Colonic mucosa (tissue), 4 donors: ENCODE measurements at regions not wholly inside any gene's neighbourhood (a gene's known extent, or its start where the extent isn't known, plus 50 kb on each side); places are given as distances from the start of the nearest gene placed in this dataset.

Experiments used
- DNase-seq: peaks from one replicate; pipeline ENCODE4 v3.0.0-alpha.2; 2020
- H3K27ac ChIP-seq: fragments of 200-600 bp; one replicate; pipeline ENCODE4 v1.8.0; 2021
- H3K27me3 ChIP-seq: fragments of 200-600 bp; one replicate; pipeline ENCODE4 v1.8.0; 2021
- H3K36me3 ChIP-seq: fragments of 200-600 bp; one replicate; pipeline ENCODE4 v1.8.0; 2021
- H3K4me1 ChIP-seq: fragments of 200-600 bp; one replicate; pipeline ENCODE4 v1.8.0; 2021; ENCODE audit warnings: mild to moderate bottlenecking
- H3K4me3 ChIP-seq: fragments of 200-600 bp; one replicate; pipeline ENCODE4 v1.8.0; 2021
- H3K9ac ChIP-seq, 2 donors: one replicate each; pipeline ENCODE4 v1.7.0; 2013; ENCODE audit warnings: control low read depth in 2 of 2, low read depth in 2 of 2, low read length in 2 of 2
- H3K9me3 ChIP-seq: fragments of 200-600 bp; one replicate; pipeline ENCODE4 v1.8.0; 2021
- intact Hi-C: fragments of 100-400 bp; cut with DNase I; formaldehyde crosslinking; loops from one replicate; pipeline ENCODE4 v1.14.1; 2022
- TF ChIP-seq, protein P1 (sequence below): fragments of 200-600 bp; IDR thresholded peaks from one replicate; pipeline ENCODE4 v1.8.0; 2022; ENCODE audit warnings: antibody characterized with exemption, mild to moderate bottlenecking
- donor health status: healthy.
- donor health status: DM: no; HTN: no; CAD: no.
- donor health status: DM: no; HTN: no; CAD: no.

DNA sequence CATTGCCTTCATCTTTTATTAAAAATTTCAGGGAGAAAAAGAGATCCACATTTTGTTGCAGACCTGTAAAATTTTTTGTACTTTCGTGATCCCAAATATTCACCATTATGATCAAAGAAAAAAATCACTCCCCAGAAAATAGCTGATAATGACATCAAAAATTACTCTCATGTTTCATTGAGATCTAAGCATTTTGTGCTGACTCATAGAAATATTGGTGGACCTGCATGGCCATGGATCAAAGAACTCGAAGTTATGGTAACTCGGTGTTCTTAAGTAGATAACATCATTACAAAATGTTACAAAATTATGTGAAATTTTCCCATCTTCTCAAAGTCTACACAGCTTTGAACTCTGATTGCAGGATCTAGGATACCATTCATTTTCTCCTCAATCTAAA is 135.8 kb downstream of the PTGER3 start:
- Histone ChIP-seq H3K4me3 (no peak overlapping the region), H3K4me1 (no peaks in the 10 kb centered on the region), H3K9ac (no peak overlapping the region), H3K9me3 (no peaks in the 10 kb centered on the region), H3K27me3 (no peaks in the 10 kb centered on the region), H3K27ac (no peak overlapping the region), H3K36me3 (no peaks in the 10 kb centered on the region)
- TF ChIP-seq, protein P1, sequence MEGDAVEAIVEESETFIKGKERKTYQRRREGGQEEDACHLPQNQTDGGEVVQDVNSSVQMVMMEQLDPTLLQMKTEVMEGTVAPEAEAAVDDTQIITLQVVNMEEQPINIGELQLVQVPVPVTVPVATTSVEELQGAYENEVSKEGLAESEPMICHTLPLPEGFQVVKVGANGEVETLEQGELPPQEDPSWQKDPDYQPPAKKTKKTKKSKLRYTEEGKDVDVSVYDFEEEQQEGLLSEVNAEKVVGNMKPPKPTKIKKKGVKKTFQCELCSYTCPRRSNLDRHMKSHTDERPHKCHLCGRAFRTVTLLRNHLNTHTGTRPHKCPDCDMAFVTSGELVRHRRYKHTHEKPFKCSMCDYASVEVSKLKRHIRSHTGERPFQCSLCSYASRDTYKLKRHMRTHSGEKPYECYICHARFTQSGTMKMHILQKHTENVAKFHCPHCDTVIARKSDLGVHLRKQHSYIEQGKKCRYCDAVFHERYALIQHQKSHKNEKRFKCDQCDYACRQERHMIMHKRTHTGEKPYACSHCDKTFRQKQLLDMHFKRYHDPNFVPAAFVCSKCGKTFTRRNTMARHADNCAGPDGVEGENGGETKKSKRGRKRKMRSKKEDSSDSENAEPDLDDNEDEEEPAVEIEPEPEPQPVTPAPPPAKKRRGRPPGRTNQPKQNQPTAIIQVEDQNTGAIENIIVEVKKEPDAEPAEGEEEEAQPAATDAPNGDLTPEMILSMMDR = no peak
- intact Hi-C loops = no loop called here
- DNase-seq = no peak

DNA sequence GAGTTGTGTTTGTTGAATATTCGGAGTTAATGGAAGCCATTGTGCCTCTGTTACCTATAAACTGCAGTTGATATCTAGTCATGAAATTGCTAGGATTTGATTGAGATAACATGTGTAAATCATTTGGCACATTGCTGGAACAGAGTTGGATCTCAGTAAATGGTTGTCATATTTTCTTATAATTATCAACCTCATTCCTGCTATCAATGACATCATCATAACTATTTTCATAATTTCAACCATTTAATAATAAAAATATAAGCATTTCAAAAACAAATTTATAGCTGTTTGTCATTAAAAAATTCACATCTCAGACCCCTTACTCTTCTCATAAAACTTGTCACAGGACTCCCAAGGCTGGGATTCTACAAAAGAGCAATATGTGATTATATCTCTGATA is 133.4 kb downstream of the PTGER3 start:
- H3K36me3 ChIP-seq = no peaks in the 10 kb centered on the region

DNA sequence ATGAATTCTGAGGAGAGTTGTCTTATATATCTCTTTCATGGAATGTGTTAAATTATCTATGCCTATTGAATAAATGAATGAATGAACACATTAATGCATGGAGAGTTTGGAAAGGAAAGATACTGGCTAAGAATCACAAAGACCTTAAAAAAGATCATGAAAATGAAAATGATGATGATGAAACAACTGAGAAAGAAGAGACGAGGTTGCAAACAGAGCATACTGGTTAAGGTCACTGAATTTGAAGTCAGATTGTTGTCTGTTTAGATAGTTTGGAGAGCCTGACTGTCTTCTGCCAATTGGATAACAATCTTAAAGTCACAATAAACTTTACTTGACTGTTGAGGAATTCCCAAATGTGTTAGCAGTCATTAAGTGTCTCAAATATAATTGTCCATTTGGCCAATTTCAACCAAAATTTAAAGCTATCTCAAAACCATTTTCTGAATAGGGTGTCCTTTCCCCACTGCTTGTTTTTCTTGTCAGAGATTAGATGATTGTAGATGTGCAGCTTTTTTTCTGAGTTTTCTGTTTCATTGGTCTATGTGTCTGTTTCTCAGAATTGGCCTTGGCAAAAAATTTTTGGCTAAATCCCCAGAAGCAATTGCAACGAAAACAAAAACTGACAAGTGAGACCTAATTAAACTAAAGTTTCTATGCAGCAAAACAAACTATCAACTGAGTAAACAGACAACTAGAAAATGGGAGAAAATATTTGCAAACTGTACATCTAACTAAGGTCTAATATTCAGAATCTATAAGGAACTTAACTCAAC is 132.2 kb downstream of the PTGER3 start:
- intact Hi-C loops = no loop called here
- H3K9me3 ChIP-seq = no peaks in the 10 kb centered on the region
- no peaks in the 10 kb centered on the region for H3K36me3 ChIP-seq
- H3K27me3 ChIP-seq = no peaks in the 10 kb centered on the region
- no peak for DNase-seq
- H3K27ac ChIP-seq = no peak overlapping the region
- H3K4me1 ChIP-seq = no peaks in the 10 kb centered on the region
- TF ChIP-seq, protein P1 = no peak
- no peak overlapping the region for H3K9ac ChIP-seq
- no peak overlapping the region for H3K4me3 ChIP-seq

More for the DNA sequence above, 133.4 kb downstream of the PTGER3 start:
- DNase-seq = no peak
- H3K4me1 ChIP-seq = no peaks in the 10 kb centered on the region
- H3K9ac ChIP-seq = no peak overlapping the region
- H3K4me3 ChIP-seq = no peak overlapping the region
- no peak overlapping the region for H3K27ac ChIP-seq
- TF ChIP-seq, protein P1 = no peak
- intact Hi-C loops = no loop called here
- no peaks in the 10 kb centered on the region for H3K27me3 ChIP-seq
- H3K9me3 ChIP-seq = no peaks in the 10 kb centered on the region

DNA sequence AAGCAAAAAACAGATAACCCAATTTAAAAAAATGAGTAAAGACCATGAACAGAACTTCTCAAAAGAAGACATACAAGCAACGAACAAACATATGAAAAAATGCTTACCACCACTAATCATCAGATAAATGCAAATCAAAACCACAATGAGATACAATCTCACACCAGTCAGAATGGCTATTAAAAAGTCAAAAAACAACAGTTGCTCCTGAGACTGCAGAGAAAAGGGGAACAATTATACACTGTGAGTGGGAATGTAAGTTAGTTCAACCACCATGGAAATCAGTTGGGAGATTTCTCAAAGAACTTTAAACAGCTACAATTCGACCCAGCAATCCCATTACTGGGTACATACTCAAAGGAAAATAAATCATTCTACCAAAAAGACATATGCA is 131.6 kb downstream of the PTGER3 start:
- H3K36me3 ChIP-seq = no peaks in the 10 kb centered on the region
- DNase-seq = no peak
- H3K9ac ChIP-seq = no peak overlapping the region
- H3K4me3 ChIP-seq = no peak overlapping the region
- intact Hi-C loops = no loop called here
- TF ChIP-seq, protein P1 = no peak
- no peaks in the 10 kb centered on the region for H3K9me3 ChIP-seq
- no peaks in the 10 kb centered on the region for H3K27me3 ChIP-seq
- H3K27ac ChIP-seq = no peak overlapping the region
- no peaks in the 10 kb centered on the region for H3K4me1 ChIP-seq

DNA sequence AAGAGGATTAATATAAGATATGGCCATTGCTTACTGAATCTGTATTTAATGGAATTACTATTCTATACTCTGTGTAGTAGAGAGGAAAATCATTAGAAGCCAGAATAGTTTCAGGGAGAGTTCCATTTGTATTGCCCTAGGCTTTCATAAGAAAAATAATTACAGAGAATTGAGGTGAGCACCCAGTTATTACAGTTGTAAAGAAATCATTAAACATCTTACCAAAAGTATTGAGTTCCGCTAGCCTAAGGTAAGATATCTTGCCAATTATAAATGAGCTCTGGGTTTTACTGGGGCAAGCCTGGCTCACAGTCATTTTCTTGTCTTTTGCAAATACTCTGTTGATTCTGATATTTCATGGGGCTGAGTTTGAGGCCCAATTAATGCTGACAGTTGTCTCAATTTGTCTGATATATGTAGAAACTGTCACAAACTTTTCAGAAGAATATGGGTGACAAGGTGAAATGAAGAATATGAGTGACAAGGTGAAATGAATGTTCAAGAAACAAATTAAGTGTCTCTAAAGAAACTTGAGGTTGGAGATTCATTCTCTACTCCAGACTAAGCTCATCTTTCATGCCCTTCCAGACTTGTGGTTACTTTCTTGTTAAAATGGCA is 127.8 kb downstream of the PTGER3 start:
- Histone ChIP-seq H3K9me3 (no peaks in the 10 kb centered on the region), H3K27ac (no peak overlapping the region), H3K9ac (no peak overlapping the region), H3K4me1 (no peaks in the 10 kb centered on the region), H3K27me3 (no peaks in the 10 kb centered on the region), H3K36me3 (no peaks in the 10 kb centered on the region), H3K4me3 (no peak overlapping the region)
- DNase-seq = no peak
- TF ChIP-seq, protein P1 = no peak
- intact Hi-C loops = no loop called here
